G401.6 (cell line): ENCODE measurements at regions not wholly inside any gene's neighbourhood (a gene's known extent, or its start where the extent isn't known, plus 50 kb on each side); places are given as distances from the start of the nearest gene placed in this dataset.
"Not testable (repeated sequence)": the region's sequence is repeated elsewhere in the genome, so short reads cannot be mapped to it uniquely, and the experiment has no call there.

ENCODE experiments used
- FAIRE-seq: peaks from 2 replicates; lab custom pipeline; 2012; peaks lifted over from hg19 to GRCh38; lab: Jason Lieb, UNC

DNA sequence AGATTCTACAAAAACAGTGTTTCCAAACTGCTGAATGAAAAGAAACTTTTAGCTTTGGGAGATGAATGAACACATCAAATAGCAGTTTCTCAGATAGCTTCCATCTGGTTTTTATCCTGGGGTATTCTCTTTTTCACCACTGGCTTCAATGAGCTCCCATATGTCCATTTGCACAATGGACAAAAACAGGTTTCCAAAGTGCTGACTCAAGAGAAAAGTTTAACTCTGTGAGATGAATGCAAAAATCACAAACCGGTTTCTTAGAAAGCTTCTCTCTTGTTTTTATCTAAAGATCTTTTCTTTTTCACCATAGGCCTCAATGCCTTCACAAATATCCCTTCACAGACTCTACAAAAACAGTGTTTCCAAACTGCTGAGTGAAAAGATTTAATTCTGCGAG, 1089.2 kb downstream of the PRIM2 start:
- FAIRE-seq = not testable (repeated sequence)

DNA sequence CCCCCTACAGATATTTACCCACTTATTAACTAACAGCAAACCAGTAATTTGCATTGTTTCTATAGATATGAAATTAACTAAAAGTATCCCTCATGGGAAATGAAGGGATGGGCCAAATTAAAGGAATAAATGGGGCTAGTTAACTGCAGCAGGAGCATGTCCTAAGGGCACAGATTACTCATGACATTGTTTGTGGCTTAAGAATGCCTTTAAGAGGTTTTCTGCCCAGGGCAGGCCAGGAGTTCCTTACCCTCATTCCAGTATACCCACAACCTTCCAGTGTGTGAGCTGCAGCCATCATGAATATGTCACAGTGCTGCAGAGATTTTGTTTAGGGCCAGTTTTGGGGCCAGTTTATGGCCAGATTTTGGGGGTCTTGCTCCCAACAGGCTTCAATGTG, 1101.9 kb downstream of the PRIM2 start:
- no peak for FAIRE-seq
